Activated T-helper 1 cell treated with anti-CD3 and anti-CD28 coated beads, Interleukin-12 subunit alpha, Interleukin-12 subunit beta, Interleukin-2, Interleukin-4 antibody, amounts not matched to agents 30 ng/mL and 10 ng/mL and 1 ng/mL, durations not matched to agents 14 hours and 24 hours and 36 hours (primary cell): ENCODE measurements at regions not wholly inside any gene's neighbourhood (a gene's known extent, or its start where the extent isn't known, plus 50 kb on each side); places are given as distances from the start of the nearest gene placed in this dataset.

Experiments
- DNase-seq: peaks from one replicate; pipeline ENCODE4 v3.0.0; 2021; ENCODE audit warnings: low spot score
- H3K27ac Mint-ChIP-seq: one replicate; pipeline ENCODE4 v1.8.0; 2021; ENCODE audit warnings: mild to moderate bottlenecking, mixed read lengths
- H3K27me3 Mint-ChIP-seq: one replicate; pipeline ENCODE4 v1.8.0; 2022; ENCODE audit warnings: mild to moderate bottlenecking, moderate library complexity, mixed read lengths; ENCODE audit not compliant: insufficient read depth
- H3K36me3 Mint-ChIP-seq: one replicate; pipeline ENCODE4 v1.8.0; 2021; ENCODE audit warnings: low read depth, mixed read lengths
- H3K4me1 Mint-ChIP-seq: one replicate; pipeline ENCODE4 v1.8.0; 2021; ENCODE audit warnings: low read depth, mixed read lengths
- H3K4me3 Mint-ChIP-seq: one replicate; pipeline ENCODE4 v1.8.0; 2021; ENCODE audit warnings: mild to moderate bottlenecking, moderate library complexity, mixed read lengths
- H3K9me3 Mint-ChIP-seq: one replicate; pipeline ENCODE4 v1.8.0; 2021; ENCODE audit warnings: mixed read lengths
- intact Hi-C: fragments of 100-400 bp; cut with micrococcal nuclease; formaldehyde crosslinking; loops from one replicate; pipeline ENCODE4 v1.15.1; 2024

DNA sequence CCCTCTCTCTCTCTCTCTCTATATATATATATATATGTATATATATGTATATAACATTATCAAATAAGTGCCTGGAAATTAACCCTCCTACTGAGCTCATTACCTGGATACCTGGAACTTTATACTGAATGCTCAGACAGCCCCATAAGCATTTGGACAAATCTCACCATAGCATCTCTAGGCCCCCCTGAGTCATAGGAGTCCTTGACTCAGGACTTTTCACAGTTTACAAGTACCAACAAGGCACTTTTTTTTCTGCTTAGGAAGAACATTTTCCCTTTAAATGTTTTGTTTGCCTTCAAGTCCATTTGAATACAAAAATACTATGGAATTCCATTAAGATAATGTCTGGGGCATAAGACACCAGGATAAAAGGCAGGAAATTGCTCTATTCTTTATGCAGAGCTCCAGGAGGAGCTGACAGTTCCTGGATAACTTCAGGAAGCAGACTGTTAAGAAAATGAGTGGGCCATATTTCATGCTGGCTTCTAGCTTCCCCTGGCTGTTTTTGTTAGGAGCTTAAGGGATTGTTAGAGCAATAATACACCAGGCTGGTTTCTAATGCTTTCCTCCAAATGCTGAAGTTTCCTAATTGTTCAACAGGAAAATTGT is 171.7 kb upstream of the ASIC2 start:
- H3K27ac Mint-ChIP-seq, result no peak overlapping the region
- intact Hi-C loops, result no loop called here
- H3K36me3 Mint-ChIP-seq, result no peaks in the 10 kb centered on the region

DNA sequence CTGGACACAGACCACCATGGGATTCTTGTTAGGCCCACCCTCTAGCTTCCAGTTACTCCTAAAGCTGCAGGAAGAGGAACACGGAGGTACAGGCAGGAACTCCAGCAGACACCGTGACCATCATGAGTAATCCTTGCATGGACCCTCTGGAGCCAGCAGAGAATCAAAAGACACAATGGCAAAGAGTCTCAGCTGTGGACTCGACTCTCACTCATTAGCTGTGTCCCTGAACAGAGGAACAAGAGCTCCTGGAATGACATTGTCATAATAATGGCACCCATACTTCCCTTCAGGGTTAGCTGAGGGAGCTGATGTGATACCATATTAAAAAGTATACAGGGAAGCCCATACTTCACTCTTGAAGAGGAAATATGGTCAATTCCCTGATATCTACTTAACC is 176.3 kb upstream of the ASIC2 start:
- H3K36me3 Mint-ChIP-seq, result no peaks in the 10 kb centered on the region
- no peaks in the 10 kb centered on the region for H3K27me3 Mint-ChIP-seq
- H3K27ac Mint-ChIP-seq, result no peak overlapping the region
- no peaks in the 10 kb centered on the region for H3K4me1 Mint-ChIP-seq
- no peak for DNase-seq
- H3K4me3 Mint-ChIP-seq, result no peak overlapping the region
- H3K9me3 Mint-ChIP-seq, result no peaks in the 10 kb centered on the region
- intact Hi-C loops, result no loop called here

More for the DNA sequence above, 171.7 kb upstream of the ASIC2 start:
- no peak for DNase-seq
- Mint-ChIP-seq H3K4me1 (no peaks in the 10 kb centered on the region), H3K9me3 (no peaks in the 10 kb centered on the region), H3K4me3 (no peak overlapping the region), H3K27me3 (peaks cover 4% of the 10 kb centered on the region)

DNA sequence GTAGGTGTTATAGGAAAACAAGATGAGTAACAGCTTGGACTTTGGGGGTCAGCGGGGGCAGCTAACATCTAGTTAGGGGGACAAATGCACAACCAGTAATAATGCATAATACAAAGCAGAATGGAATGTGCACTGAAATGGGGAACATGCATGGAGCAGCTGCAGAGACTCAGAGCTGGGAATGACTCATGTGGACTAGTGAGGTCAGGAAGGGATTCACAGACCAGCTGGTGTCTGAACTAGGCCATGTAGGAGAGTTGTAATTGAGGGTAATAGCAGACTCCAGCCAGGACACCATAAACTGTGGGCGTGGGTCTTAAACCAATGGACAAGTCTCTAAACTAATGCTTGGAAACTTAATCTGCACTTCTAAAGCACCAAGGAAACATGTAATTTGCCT is 176.8 kb upstream of the ASIC2 start:
- no peak for DNase-seq
- Mint-ChIP-seq H3K27ac (no peak overlapping the region), H3K36me3 (no peaks in the 10 kb centered on the region), H3K4me1 (no peaks in the 10 kb centered on the region), H3K27me3 (no peaks in the 10 kb centered on the region), H3K9me3 (no peaks in the 10 kb centered on the region), H3K4me3 (no peak overlapping the region)
- intact Hi-C loops, result no loop called here

DNA sequence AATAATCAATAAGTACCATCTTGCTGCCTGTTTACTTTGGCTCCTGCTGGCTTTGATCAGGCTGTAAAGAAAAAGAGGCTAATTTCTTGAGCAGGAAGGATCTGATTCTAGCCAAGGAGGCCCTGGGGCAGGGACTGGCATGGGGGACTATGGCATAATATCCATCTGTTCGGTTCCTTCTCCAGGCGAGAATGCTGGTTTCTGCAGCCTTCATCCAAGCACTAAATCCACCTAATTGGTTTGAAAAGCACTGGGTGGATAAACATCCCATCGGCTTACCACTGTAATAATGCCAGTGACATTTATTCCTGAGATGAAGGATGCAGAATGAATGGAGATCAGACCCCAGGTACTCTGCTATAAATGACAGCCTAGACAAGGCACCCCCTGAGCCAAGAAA is 180.0 kb upstream of the ASIC2 start:
- Mint-ChIP-seq H3K9me3 (no peaks in the 10 kb centered on the region), H3K27me3 (peaks cover 2% of the 10 kb centered on the region), H3K4me3 (no peak overlapping the region), H3K27ac (no peak overlapping the region), H3K4me1 (no peaks in the 10 kb centered on the region), H3K36me3 (no peaks in the 10 kb centered on the region)
- intact Hi-C loops, result no loop called here
- no peak for DNase-seq

DNA sequence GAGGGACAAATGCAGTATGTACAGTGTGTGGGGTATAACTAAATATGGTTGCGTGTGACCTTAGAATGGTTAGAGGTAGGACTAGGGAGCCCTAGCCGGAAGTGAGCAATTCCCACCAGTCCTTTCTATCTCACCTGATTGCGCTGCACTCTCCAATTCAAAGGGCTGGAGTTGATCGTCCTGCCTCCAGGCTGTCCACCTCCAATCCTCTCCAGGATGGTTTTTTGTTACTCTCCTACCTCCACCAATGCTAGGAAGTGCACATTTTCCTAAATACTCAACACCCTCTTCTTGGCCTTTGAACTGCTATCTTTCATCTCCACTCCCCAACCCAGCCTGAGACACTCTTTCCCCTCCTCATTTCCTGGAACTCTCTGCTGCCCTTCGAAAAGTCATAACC is 181.7 kb upstream of the ASIC2 start:
- no peak for DNase-seq
- H3K36me3 Mint-ChIP-seq, result no peaks in the 10 kb centered on the region
- peaks cover 2% of the 10 kb centered on the region for H3K27me3 Mint-ChIP-seq
- no peaks in the 10 kb centered on the region for H3K9me3 Mint-ChIP-seq
- no peak overlapping the region for H3K4me3 Mint-ChIP-seq
- intact Hi-C loops, result no loop called here
- no peaks in the 10 kb centered on the region for H3K4me1 Mint-ChIP-seq
- no peak overlapping the region for H3K27ac Mint-ChIP-seq

DNA sequence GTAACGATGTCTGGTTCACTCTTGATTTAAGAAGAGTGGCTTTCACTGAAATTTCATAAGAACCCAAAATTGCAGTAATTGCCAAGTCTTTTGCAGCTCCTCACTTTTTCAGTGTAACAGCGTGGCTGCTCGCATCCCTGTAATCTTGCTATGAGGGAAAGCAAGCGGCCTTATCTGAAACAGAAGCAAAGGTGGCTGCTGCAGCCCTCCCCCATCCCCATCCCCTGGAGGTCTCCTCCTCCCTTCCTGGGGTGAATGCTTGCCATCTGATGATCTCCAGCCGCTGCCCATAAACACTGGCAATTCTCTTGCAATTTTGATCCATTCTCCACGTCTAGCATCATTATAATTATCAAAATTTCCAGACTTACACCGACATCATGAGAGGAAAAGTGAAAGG is 182.5 kb upstream of the ASIC2 start:
- DNase-seq, result no peak
- Mint-ChIP-seq H3K9me3 (no peaks in the 10 kb centered on the region), H3K4me1 (no peaks in the 10 kb centered on the region), H3K36me3 (no peaks in the 10 kb centered on the region), H3K4me3 (no peak overlapping the region), H3K27me3 (peaks cover 2% of the 10 kb centered on the region), H3K27ac (no peak overlapping the region)
- intact Hi-C loops, result no loop called here

DNA sequence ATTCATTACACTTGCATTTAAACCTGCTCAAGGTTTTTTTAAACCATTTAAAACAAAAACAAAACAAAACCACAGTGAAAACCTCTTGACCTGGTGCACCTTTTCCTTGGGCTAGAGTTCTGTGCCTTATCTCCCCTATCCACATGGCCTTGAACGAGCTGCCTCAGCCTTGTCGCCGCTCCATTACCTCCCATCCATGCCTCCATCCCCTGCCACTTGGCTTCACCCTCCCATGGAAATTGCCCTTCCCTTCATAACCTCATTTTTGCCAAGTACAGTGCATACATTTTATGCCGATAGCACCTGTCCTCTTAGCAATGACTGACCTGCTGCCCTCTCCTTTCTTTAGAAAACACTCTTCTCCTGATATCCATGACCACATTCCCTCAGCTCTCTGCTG is 188.6 kb upstream of the ASIC2 start:
- intact Hi-C loops, result no loop called here
- Mint-ChIP-seq H3K36me3 (no peaks in the 10 kb centered on the region), H3K9me3 (no peaks in the 10 kb centered on the region), H3K4me3 (no peak overlapping the region), H3K27me3 (peaks cover 5% of the 10 kb centered on the region), H3K27ac (no peak overlapping the region), H3K4me1 (no peaks in the 10 kb centered on the region)
- DNase-seq, result no peak

DNA sequence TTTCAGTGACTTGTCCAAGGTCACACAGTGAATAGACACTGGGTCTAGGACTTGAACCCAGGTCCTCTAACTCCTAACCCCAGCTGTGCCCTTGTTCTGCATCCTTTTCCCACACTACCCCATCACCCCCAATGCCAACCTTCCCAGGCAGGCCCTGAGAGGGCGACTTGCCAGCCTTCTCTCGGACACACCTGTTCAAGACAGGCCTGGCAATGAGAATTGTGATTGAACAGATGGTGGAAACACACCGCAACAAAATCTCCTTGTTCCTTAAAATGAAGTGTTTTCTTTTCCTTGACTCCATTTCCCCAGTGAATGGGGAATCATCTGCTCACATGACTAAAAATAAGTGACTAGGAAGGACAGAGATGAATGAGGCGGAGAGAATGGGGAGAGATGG is 189.5 kb upstream of the ASIC2 start:
- H3K36me3 Mint-ChIP-seq, result no peaks in the 10 kb centered on the region
- no peak overlapping the region for H3K4me3 Mint-ChIP-seq
- peaks cover 3% of the 10 kb centered on the region for H3K27me3 Mint-ChIP-seq
- no peak for DNase-seq
- intact Hi-C loops, result no loop called here
- H3K9me3 Mint-ChIP-seq, result no peaks in the 10 kb centered on the region
- no peak overlapping the region for H3K27ac Mint-ChIP-seq
- H3K4me1 Mint-ChIP-seq, result no peaks in the 10 kb centered on the region

DNA sequence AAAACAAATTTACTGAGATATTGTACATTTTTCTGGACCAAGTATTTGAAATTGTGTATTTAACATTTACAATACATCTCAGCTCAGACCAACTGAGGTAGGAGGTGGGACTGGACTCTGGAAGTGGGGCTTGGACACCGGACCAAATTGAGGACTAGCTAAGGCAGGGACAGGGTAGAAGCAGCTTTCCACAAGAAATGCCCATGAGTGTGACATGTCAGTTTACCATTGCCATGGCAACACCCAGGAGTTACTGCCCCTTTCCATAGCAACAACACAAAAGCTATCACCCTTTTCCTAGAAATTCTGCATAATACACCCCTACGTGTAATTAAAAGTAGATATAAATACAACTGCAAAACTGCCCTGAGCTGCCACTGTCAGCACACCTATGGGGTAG is 191.5 kb upstream of the ASIC2 start:
- Mint-ChIP-seq H3K36me3 (no peaks in the 10 kb centered on the region), H3K27ac (no peak overlapping the region)
- no peak for DNase-seq

DNA sequence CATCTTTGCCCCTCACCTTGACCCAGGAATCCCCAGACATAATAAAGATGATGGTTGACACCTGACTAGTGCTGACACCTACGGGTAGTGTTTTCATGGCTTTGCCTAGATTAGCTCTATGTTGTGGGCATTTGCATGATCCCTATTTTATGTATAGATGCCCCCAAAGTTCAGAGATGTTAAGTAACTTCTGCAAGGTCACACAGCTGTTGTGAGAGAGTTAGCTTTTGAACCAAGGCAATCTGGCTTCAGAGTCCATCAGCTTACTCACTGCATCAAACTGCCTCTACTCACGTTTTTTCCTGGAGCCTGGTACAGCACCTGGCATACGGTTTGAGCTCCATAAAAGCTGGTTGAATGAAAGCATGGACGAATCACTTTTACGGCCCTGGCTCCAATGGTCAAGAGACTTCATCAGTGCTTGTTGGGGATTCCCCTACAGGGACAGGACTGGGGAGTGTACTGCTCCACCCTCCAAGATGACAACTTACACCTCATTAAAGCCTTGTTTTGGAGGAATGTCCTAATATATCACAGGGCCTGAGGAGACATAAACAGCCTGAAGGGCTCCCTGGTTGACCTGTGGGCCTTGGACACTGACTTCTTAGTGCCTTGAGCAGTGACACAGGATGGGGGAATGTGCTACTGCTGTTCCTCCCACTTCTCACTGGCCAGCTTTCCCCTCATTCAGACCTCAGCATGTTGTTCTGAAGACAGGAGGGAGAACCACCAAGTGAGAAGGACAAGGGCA is 193.2 kb upstream of the ASIC2 start:
- no peak overlapping the region for H3K27ac Mint-ChIP-seq
- peaks cover 3% of the 10 kb centered on the region for H3K27me3 Mint-ChIP-seq
- no peak for DNase-seq
- intact Hi-C loops, result no loop called here
- H3K4me3 Mint-ChIP-seq, result no peak overlapping the region
- H3K9me3 Mint-ChIP-seq, result no peaks in the 10 kb centered on the region
- H3K4me1 Mint-ChIP-seq, result no peaks in the 10 kb centered on the region
- no peaks in the 10 kb centered on the region for H3K36me3 Mint-ChIP-seq

More for the DNA sequence above, 191.5 kb upstream of the ASIC2 start:
- no peaks in the 10 kb centered on the region for H3K4me1 Mint-ChIP-seq
- H3K27me3 Mint-ChIP-seq, result peaks cover 3% of the 10 kb centered on the region
- no peaks in the 10 kb centered on the region for H3K9me3 Mint-ChIP-seq
- intact Hi-C loops, result no loop called here
- no peak overlapping the region for H3K4me3 Mint-ChIP-seq

DNA sequence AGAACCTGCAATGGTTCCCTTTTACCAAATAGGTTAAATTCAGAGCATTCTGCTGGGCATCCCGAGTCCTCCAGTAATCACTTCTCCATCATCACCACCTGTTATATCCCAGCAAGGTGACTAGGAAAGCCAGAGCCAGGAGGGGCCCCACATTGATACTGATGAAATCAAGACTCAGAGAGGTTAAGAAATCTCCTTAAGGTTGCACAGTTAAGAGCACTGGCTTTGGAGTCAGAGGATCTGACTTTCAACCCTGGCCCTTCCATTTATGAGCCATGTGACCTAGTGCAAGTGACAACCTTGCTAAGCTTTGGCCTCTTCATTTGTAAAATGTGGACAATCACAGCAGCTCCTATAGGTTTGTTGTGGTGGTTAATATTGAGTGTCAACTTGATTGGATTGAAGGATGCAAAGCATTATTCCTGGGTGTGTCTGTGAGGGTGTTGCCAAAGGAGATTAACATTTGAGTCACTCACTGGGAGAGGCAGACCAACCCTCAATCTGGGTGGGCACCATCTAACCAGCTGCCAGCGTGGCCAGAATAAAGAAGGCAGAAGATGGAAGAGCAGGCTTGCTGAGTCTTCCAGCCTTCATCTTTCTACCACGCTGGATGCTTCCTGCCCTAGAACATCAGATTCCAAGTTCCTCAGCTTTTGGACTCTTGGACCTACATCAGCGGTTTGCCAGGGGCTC is 194.2 kb upstream of the ASIC2 start:
- H3K4me1 Mint-ChIP-seq, result no peaks in the 10 kb centered on the region
- H3K9me3 Mint-ChIP-seq, result no peaks in the 10 kb centered on the region
- H3K4me3 Mint-ChIP-seq, result no peak overlapping the region
- no peak overlapping the region for H3K27ac Mint-ChIP-seq
- no peaks in the 10 kb centered on the region for H3K36me3 Mint-ChIP-seq
- H3K27me3 Mint-ChIP-seq, result peaks cover 3% of the 10 kb centered on the region
- no peak for DNase-seq
- intact Hi-C loops, result no loop called here

DNA sequence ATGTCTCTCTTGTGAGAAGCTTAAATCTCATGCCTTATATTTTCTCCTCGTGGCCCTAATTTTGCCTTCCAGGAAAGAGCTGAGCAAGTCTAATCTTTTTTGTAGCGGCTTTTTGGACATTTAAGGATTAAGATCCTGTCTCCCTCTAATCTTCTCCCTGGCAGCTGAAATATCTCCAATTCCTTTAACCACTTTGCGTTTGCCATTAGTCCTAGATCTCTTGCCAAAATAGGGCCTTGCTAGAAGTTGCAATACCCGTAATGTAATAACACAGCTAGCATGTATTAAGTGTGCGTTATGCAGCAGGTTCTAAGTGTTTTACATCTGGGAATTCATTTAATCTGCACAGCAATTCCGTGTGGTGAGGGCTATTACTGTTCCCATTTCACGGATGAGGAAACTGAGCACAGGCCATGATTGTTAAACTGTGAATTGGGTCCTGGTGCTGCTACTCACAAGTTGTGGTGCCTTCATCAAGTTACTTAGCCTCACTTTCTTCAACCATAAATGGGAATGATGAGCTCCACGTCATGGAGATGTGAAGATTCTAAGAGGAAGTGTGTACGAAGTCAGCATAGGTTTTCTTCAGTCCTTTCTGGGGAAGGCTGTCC is 198.9 kb upstream of the ASIC2 start:
- Mint-ChIP-seq H3K4me3 (no peak overlapping the region), H3K9me3 (no peaks in the 10 kb centered on the region), H3K36me3 (no peaks in the 10 kb centered on the region), H3K27me3 (peaks cover 2% of the 10 kb centered on the region), H3K4me1 (no peaks in the 10 kb centered on the region), H3K27ac (no peak overlapping the region)
- no peak for DNase-seq
- intact Hi-C loops, result no loop called here

DNA sequence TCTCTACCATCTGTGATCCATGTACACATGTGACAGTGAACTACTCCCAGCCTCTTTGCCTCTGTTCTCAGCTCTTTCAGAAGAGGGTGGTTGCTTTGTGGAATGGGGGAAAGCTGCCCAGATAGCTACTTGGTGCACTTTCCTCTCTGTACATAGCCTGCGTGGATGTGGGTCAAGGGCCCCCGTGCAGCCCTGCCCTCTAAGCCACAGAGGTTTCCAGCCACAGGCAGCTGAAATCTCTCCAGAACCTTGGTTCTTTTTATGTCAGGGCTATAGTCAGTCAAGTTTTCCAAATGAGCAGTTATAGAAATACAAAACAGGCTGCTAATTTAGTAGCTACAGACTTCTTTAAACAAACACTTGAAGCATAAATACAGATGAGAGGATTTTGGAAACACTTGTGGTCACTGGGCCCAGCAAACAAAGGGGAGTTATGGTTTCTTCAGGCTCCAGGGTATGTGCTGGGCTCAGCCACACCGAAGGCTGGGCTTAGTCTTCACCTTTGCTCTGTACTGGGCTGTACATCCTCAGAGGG is 199.7 kb upstream of the ASIC2 start:
- H3K9me3 Mint-ChIP-seq, result no peaks in the 10 kb centered on the region
- no peaks in the 10 kb centered on the region for H3K36me3 Mint-ChIP-seq
- H3K27ac Mint-ChIP-seq, result no peak overlapping the region
- intact Hi-C loops, result no loop called here
- H3K27me3 Mint-ChIP-seq, result peaks cover 2% of the 10 kb centered on the region
- no peak for DNase-seq
- no peak overlapping the region for H3K4me3 Mint-ChIP-seq
- no peaks in the 10 kb centered on the region for H3K4me1 Mint-ChIP-seq
